ENCODE measurements at regions not wholly inside any gene's neighbourhood (a gene's known extent, or its start where the extent isn't known, plus 50 kb on each side); places are given as distances from the start of the nearest gene placed in this dataset.

DNA sequence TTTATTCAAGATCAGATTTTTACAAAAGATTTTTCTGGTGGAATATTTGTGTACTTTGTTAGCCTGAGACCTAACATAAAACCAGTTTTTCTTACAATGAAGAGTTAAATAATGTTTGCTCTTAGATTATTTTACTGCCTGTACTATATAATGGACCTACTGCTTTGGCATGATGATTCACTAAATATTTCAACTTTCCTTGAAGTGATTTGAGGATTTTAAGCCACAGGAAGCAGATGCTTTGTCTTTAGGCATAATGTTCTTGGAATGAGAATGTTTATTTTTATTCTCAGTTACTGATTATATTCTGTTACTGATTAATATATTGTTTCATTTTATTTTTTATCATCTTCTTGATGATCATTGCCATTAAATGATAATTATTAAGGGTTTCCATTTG, 175.3 kb upstream of the LRP1B start:
- no peaks in the 10 kb centered on the region for H3K27me3 Mint-ChIP-seq
- H3K27me3 ChIP-seq (ENCODE audit: control insufficient read depth, insufficient read depth, low read length), result no peaks in the 10 kb centered on the region
- no peak overlapping the region for H3K27ac Mint-ChIP-seq
- H3K4me1 ChIP-seq (ENCODE audit: control insufficient read depth, insufficient read depth, low read length, poor library complexity, severe bottlenecking), result no peaks in the 10 kb centered on the region
- H3K4me3 Mint-ChIP-seq, result no peak overlapping the region
- H3K36me3 Mint-ChIP-seq, result no peaks in the 10 kb centered on the region
- H3K36me3 ChIP-seq (ENCODE audit: control insufficient read depth, insufficient read depth, low read length), result no peaks in the 10 kb centered on the region
- H3K27ac ChIP-seq (ENCODE audit: insufficient read depth, low read length, poor library complexity, severe bottlenecking), result no peak overlapping the region
- no peaks in the 10 kb centered on the region for H3K9me3 ChIP-seq (ENCODE audit: control insufficient read depth in 2 of 2, low read length in 2 of 2)
- no peak for ATAC-seq (ENCODE audit: low read depth in 2 of 2)
- DNase-seq, result no peak
- H3K4me1 Mint-ChIP-seq, result no peaks in the 10 kb centered on the region
- H3K4me3 ChIP-seq (ENCODE audit: low read depth, low read length), result no peak overlapping the region
- H3K9me3 Mint-ChIP-seq, result peaks cover 0 to 28% (median 7%) of the 10 kb centered on the region in 7 donors

DNA sequence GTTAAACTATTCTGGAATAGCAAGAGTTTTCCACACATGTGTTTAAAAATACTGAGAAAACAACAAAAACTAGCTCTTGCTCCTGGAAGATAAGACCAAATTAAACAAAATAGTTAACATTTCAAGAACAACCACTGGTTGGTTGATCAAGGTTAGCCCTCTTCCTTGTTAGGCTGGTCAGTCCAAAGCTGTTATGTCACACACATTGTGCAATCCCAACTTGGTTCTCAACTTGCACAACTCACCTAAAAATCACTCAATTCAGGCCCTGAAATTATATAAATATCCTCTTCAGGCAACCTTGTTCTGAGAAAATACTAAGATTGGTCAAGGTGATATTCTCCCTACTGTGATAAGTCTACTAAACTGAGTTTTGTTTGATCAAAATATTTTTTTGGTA, 169.7 kb upstream of the LRP1B start:
- H3K36me3 Mint-ChIP-seq, result no peaks in the 10 kb centered on the region
- Histone ChIP-seq H3K4me1 (ENCODE audit: control insufficient read depth, insufficient read depth, low read length, poor library complexity, severe bottlenecking) (no peaks in the 10 kb centered on the region), H3K27me3 (ENCODE audit: control insufficient read depth, insufficient read depth, low read length) (no peaks in the 10 kb centered on the region), H3K4me3 (ENCODE audit: low read depth, low read length) (no peak overlapping the region), H3K27ac (ENCODE audit: insufficient read depth, low read length, poor library complexity, severe bottlenecking) (no peak overlapping the region), H3K36me3 (ENCODE audit: control insufficient read depth, insufficient read depth, low read length) (no peaks in the 10 kb centered on the region), H3K9me3 (ENCODE audit: control insufficient read depth in 2 of 2, low read length in 2 of 2) (no peaks in the 10 kb centered on the region)
- peaks cover 0 to 20% (median 4%) of the 10 kb centered on the region in 7 donors for H3K9me3 Mint-ChIP-seq
- no peak overlapping the region for H3K4me3 Mint-ChIP-seq
- H3K27ac Mint-ChIP-seq, result no peak overlapping the region
- no peaks in the 10 kb centered on the region for H3K27me3 Mint-ChIP-seq
- DNase-seq (no peak), ATAC-seq (ENCODE audit: low read depth in 2 of 2) (no peak)
- H3K4me1 Mint-ChIP-seq, result no peaks in the 10 kb centered on the region

DNA sequence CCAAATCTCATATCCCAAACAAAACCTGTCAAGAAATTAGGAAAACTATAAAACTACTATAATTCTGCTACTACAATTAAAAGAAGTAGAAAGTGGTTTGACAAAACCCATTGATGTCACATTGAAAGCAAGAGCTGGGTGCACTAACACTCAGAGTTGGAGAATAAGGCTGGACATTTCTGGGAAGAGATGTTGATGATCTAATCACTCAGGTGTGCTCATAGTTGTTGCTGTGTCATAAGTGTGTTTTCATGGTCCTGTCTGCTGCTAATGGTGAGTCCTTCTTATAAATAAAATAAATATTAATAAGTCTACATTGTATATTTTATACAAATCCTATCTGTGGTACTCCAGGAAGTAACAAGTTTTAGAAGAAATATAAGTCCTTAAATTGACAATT, 168.2 kb upstream of the LRP1B start:
- Mint-ChIP-seq H3K4me3 (no peak overlapping the region), H3K36me3 (no peaks in the 10 kb centered on the region), H3K27me3 (no peaks in the 10 kb centered on the region), H3K9me3 (peaks cover 0 to 21% (median 5%) of the 10 kb centered on the region in 7 donors), H3K4me1 (no peaks in the 10 kb centered on the region), H3K27ac (no peak overlapping the region)
- Histone ChIP-seq H3K9me3 (ENCODE audit: control insufficient read depth in 2 of 2, low read length in 2 of 2) (no peaks in the 10 kb centered on the region), H3K4me1 (ENCODE audit: control insufficient read depth, insufficient read depth, low read length, poor library complexity, severe bottlenecking) (no peaks in the 10 kb centered on the region), H3K4me3 (ENCODE audit: low read depth, low read length) (no peak overlapping the region), H3K27me3 (ENCODE audit: control insufficient read depth, insufficient read depth, low read length) (no peaks in the 10 kb centered on the region), H3K27ac (ENCODE audit: insufficient read depth, low read length, poor library complexity, severe bottlenecking) (no peak overlapping the region), H3K36me3 (ENCODE audit: control insufficient read depth, insufficient read depth, low read length) (no peaks in the 10 kb centered on the region)
- no peak for ATAC-seq (ENCODE audit: low read depth in 2 of 2)
- DNase-seq, result no peak

DNA sequence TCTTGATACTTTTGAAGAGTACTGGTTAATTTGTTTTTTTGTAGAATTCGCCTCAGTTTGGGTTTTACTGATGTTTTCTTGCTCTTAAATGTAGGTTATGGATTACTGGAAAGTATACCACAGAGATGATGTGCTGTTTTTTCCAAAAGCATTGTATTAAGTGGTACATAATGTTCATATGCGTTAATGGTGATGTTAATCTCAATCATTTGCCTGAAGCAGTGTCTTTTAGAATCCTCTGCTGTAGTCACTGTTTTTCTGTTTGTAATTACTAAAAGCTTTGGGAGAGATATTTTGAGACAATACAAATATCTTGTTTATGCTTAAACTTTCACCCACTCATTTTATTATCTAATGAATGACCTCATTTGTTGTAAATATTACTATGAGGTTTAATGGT, 163.4 kb upstream of the LRP1B start:
- peaks cover 0 to 16% (median 5%) of the 10 kb centered on the region in 7 donors for H3K9me3 Mint-ChIP-seq

DNA sequence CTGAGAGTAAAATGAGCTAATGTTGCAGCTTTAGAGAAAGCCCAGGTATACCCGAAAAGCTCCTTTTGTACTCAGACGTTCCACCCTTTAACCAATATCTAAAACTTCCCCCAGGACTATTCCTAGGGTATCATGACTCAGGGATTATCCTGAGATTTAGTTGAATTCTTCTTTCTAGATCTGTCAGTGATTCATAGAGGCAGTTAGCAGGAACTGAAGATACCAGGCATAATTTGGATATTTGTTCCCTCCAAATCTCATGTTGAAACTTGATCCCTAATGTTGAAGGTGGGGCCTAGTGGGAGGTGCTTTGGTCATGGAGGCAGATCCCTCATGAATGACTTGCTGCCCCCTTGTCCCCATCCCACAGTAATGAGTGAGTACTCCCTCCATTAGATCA, 161.2 kb upstream of the LRP1B start:
- Histone ChIP-seq H3K36me3 (ENCODE audit: control insufficient read depth, insufficient read depth, low read length) (no peaks in the 10 kb centered on the region), H3K27me3 (ENCODE audit: control insufficient read depth, insufficient read depth, low read length) (no peaks in the 10 kb centered on the region), H3K9me3 (ENCODE audit: control insufficient read depth in 2 of 2, low read length in 2 of 2) (peaks cover 0 to 4% of the 10 kb centered on the region in 2 experiments), H3K4me3 (ENCODE audit: low read depth, low read length) (no peak overlapping the region), H3K4me1 (ENCODE audit: control insufficient read depth, insufficient read depth, low read length, poor library complexity, severe bottlenecking) (no peaks in the 10 kb centered on the region), H3K27ac (ENCODE audit: insufficient read depth, low read length, poor library complexity, severe bottlenecking) (no peak overlapping the region)
- Mint-ChIP-seq H3K27me3 (no peaks in the 10 kb centered on the region), H3K36me3 (no peaks in the 10 kb centered on the region), H3K27ac (no peak overlapping the region), H3K4me3 (no peak overlapping the region), H3K9me3 (peaks cover 0 to 15% (median 3%) of the 10 kb centered on the region in 7 donors), H3K4me1 (no peaks in the 10 kb centered on the region)
- DNase-seq, result no peak
- no peak for ATAC-seq (ENCODE audit: low read depth in 2 of 2)

More for the DNA sequence above, 163.4 kb upstream of the LRP1B start:
- H3K27me3 Mint-ChIP-seq, result no peaks in the 10 kb centered on the region
- H3K4me1 Mint-ChIP-seq, result no peaks in the 10 kb centered on the region
- Histone ChIP-seq H3K9me3 (ENCODE audit: control insufficient read depth in 2 of 2, low read length in 2 of 2) (no peaks in the 10 kb centered on the region), H3K4me1 (ENCODE audit: control insufficient read depth, insufficient read depth, low read length, poor library complexity, severe bottlenecking) (no peaks in the 10 kb centered on the region), H3K36me3 (ENCODE audit: control insufficient read depth, insufficient read depth, low read length) (no peaks in the 10 kb centered on the region), H3K27ac (ENCODE audit: insufficient read depth, low read length, poor library complexity, severe bottlenecking) (no peak overlapping the region), H3K4me3 (ENCODE audit: low read depth, low read length) (no peak overlapping the region), H3K27me3 (ENCODE audit: control insufficient read depth, insufficient read depth, low read length) (no peaks in the 10 kb centered on the region)
- no peaks in the 10 kb centered on the region for H3K36me3 Mint-ChIP-seq
- no peak overlapping the region for H3K27ac Mint-ChIP-seq
- no peak for ATAC-seq (ENCODE audit: low read depth in 2 of 2)
- no peak for DNase-seq
- no peak overlapping the region for H3K4me3 Mint-ChIP-seq

DNA sequence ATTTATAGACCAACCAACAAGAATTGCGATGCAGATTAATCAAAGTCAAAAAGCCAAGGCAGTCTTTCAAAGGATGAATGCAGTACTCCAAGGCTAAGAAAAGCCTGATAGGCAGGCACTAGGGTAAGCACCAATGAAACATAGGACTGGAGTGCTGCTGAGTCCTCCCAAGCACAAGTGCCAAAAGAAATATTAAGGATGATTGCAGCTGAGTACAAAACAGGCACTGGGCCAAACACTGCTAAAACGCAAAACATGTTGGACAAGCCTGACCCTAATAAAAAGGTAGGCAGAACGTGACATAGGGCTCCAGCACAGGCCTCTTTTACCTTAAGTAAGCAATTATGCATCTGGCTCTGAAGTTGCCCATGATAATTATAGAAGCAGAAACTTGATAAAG, 160.1 kb upstream of the LRP1B start:
- no peaks in the 10 kb centered on the region for H3K36me3 Mint-ChIP-seq
- peaks cover 0 to 21% (median 3%) of the 10 kb centered on the region in 7 donors for H3K9me3 Mint-ChIP-seq
- DNase-seq (no peak), ATAC-seq (ENCODE audit: low read depth in 2 of 2) (no peak)
- no peak overlapping the region for H3K4me3 ChIP-seq (ENCODE audit: low read depth, low read length)
- H3K9me3 ChIP-seq (ENCODE audit: control insufficient read depth in 2 of 2, low read length in 2 of 2), result peaks cover 0 to 4% of the 10 kb centered on the region in 2 experiments
- no peaks in the 10 kb centered on the region for H3K27me3 Mint-ChIP-seq
- no peak overlapping the region for H3K4me3 Mint-ChIP-seq
- no peak overlapping the region for H3K27ac ChIP-seq (ENCODE audit: insufficient read depth, low read length, poor library complexity, severe bottlenecking)
- H3K36me3 ChIP-seq (ENCODE audit: control insufficient read depth, insufficient read depth, low read length), result no peaks in the 10 kb centered on the region
- H3K27ac Mint-ChIP-seq, result no peak overlapping the region
- H3K4me1 Mint-ChIP-seq, result no peaks in the 10 kb centered on the region
- no peaks in the 10 kb centered on the region for H3K27me3 ChIP-seq (ENCODE audit: control insufficient read depth, insufficient read depth, low read length)
- no peaks in the 10 kb centered on the region for H3K4me1 ChIP-seq (ENCODE audit: control insufficient read depth, insufficient read depth, low read length, poor library complexity, severe bottlenecking)

DNA sequence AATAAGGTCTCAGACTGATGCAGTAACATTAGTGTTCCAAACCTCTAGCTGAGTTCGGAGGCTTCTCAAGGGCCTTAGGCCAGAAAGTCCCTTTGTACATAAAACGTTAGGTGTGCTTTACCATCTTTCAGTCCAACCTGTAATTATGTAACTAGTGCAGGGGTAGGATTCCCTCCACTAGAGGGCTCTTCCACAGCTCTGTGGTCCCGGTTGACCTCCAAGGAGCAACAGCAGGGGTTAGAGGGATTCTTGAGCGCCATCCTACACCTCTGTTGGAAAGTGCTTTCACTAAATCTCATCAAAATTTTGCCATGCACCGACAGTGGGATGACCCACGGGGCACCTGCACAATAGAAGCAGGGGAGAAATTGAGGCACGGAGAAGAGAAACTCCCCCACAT, 155.8 kb upstream of the LRP1B start:
- H3K27me3 Mint-ChIP-seq, result no peaks in the 10 kb centered on the region
- H3K9me3 Mint-ChIP-seq, result peaks cover 0 to 18% (median 2%) of the 10 kb centered on the region in 7 donors
- no peak overlapping the region for H3K4me3 ChIP-seq (ENCODE audit: low read depth, low read length)
- peaks cover 0 to 4% of the 10 kb centered on the region in 2 experiments for H3K9me3 ChIP-seq (ENCODE audit: control insufficient read depth in 2 of 2, low read length in 2 of 2)
- DNase-seq, result no peak
- H3K4me1 Mint-ChIP-seq, result no peaks in the 10 kb centered on the region
- no peaks in the 10 kb centered on the region for H3K4me1 ChIP-seq (ENCODE audit: control insufficient read depth, insufficient read depth, low read length, poor library complexity, severe bottlenecking)
- no peak for ATAC-seq (ENCODE audit: low read depth in 2 of 2)
- H3K27ac Mint-ChIP-seq, result peak overlapping the region in 1 of 3 donors; percentile 23
- no peaks in the 10 kb centered on the region for H3K36me3 Mint-ChIP-seq
- no peak overlapping the region for H3K4me3 Mint-ChIP-seq
- no peak overlapping the region for H3K27ac ChIP-seq (ENCODE audit: insufficient read depth, low read length, poor library complexity, severe bottlenecking)
- no peaks in the 10 kb centered on the region for H3K27me3 ChIP-seq (ENCODE audit: control insufficient read depth, insufficient read depth, low read length)
- no peaks in the 10 kb centered on the region for H3K36me3 ChIP-seq (ENCODE audit: control insufficient read depth, insufficient read depth, low read length)

DNA sequence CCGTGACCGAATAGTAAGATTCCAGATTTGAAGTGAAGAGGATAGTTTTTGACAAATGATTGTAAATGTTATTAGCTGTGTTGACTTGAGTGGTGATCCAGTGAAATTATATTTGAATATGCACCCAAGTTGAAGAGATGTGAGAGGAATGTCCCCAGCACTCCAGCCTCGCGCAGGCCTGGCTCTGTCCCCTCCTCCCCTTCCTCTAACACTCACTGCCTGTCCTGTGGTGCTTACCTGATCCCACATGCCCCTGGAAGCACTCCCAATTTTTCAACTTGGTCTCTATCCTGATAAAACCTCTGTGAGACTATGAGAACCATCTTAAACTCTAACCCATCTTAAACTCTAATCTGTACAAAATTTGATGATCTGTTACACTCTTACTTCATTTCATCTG, 154.7 kb upstream of the LRP1B start:
- Histone ChIP-seq H3K36me3 (ENCODE audit: control insufficient read depth, insufficient read depth, low read length) (no peaks in the 10 kb centered on the region), H3K9me3 (ENCODE audit: control insufficient read depth in 2 of 2, low read length in 2 of 2) (peaks cover 0 to 4% of the 10 kb centered on the region in 2 experiments), H3K27ac (ENCODE audit: insufficient read depth, low read length, poor library complexity, severe bottlenecking) (no peak overlapping the region), H3K4me1 (ENCODE audit: control insufficient read depth, insufficient read depth, low read length, poor library complexity, severe bottlenecking) (no peaks in the 10 kb centered on the region), H3K27me3 (ENCODE audit: control insufficient read depth, insufficient read depth, low read length) (no peaks in the 10 kb centered on the region), H3K4me3 (ENCODE audit: low read depth, low read length) (no peak overlapping the region)
- H3K4me1 Mint-ChIP-seq, result no peaks in the 10 kb centered on the region
- no peak for DNase-seq
- H3K36me3 Mint-ChIP-seq, result no peaks in the 10 kb centered on the region
- peaks cover 0 to 19% (median 3%) of the 10 kb centered on the region in 7 donors for H3K9me3 Mint-ChIP-seq
- no peaks in the 10 kb centered on the region for H3K27me3 Mint-ChIP-seq
- no peak overlapping the region for H3K4me3 Mint-ChIP-seq
- no peak for ATAC-seq (ENCODE audit: low read depth in 2 of 2)
- H3K27ac Mint-ChIP-seq, result no peak overlapping the region

All from CD4-positive, CD25-positive, alpha-beta regulatory T cell (primary cell).